Astrocyte of the cerebellum (primary cell): ENCODE measurements at regions not wholly inside any gene's neighbourhood (a gene's known extent, or its start where the extent isn't known, plus 50 kb on each side); places are given as distances from the start of the nearest gene placed in this dataset.
"Not testable (repeated sequence)": the region's sequence is repeated elsewhere in the genome, so short reads cannot be mapped to it uniquely, and the experiment has no call there.

Experiments used
- DNase-seq: peaks from one replicate; pipeline ENCODE4 v3.0.0-alpha.2; 2011; ENCODE audit warnings: low read depth
- H3K4me3 ChIP-seq: 2 replicates; pipeline ENCODE4 v1.5.1; 2011; ENCODE audit warnings: mild to moderate bottlenecking, low read depth, low read length, moderate library complexity
- in situ Hi-C: cut with HindIII; loops from 2 replicates; pipeline ENCODE4 v1.10.0; 2017; ENCODE audit warnings: low sequenced_read_pairs
- TF ChIP-seq, protein P1 (sequence below): IDR thresholded peaks from 2 replicates; pipeline ENCODE4 v1.5.1; 2012; ENCODE audit warnings: low read length, low read depth, moderate library complexity, mild to moderate bottlenecking; ENCODE audit errors: missing control alignments

DNA sequence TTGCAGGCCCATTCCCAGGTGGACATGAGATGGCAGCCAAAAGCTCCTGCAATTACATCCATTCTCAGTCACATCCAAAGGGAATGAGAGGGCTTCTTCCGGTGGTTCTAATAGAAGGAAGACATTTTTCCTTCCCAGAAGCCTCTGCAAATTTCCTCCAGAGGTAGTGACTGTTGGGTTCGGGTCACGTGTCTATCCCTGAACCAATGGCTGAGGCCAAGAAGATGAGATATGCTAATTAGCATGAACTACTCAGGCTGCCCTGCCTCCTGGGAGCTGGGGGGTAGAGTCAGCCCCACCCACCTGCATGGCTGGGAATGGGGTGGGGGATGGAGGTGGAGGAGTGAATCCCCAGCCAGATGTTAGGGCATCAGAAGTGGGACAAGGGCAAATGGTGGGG is 61.3 kb upstream of the IYD start:
- in situ Hi-C loops, result no loop called here
- TF ChIP-seq, protein P1, sequence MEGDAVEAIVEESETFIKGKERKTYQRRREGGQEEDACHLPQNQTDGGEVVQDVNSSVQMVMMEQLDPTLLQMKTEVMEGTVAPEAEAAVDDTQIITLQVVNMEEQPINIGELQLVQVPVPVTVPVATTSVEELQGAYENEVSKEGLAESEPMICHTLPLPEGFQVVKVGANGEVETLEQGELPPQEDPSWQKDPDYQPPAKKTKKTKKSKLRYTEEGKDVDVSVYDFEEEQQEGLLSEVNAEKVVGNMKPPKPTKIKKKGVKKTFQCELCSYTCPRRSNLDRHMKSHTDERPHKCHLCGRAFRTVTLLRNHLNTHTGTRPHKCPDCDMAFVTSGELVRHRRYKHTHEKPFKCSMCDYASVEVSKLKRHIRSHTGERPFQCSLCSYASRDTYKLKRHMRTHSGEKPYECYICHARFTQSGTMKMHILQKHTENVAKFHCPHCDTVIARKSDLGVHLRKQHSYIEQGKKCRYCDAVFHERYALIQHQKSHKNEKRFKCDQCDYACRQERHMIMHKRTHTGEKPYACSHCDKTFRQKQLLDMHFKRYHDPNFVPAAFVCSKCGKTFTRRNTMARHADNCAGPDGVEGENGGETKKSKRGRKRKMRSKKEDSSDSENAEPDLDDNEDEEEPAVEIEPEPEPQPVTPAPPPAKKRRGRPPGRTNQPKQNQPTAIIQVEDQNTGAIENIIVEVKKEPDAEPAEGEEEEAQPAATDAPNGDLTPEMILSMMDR, result no peak
- DNase-seq, result no peak
- no peak overlapping the region for H3K4me3 ChIP-seq

DNA sequence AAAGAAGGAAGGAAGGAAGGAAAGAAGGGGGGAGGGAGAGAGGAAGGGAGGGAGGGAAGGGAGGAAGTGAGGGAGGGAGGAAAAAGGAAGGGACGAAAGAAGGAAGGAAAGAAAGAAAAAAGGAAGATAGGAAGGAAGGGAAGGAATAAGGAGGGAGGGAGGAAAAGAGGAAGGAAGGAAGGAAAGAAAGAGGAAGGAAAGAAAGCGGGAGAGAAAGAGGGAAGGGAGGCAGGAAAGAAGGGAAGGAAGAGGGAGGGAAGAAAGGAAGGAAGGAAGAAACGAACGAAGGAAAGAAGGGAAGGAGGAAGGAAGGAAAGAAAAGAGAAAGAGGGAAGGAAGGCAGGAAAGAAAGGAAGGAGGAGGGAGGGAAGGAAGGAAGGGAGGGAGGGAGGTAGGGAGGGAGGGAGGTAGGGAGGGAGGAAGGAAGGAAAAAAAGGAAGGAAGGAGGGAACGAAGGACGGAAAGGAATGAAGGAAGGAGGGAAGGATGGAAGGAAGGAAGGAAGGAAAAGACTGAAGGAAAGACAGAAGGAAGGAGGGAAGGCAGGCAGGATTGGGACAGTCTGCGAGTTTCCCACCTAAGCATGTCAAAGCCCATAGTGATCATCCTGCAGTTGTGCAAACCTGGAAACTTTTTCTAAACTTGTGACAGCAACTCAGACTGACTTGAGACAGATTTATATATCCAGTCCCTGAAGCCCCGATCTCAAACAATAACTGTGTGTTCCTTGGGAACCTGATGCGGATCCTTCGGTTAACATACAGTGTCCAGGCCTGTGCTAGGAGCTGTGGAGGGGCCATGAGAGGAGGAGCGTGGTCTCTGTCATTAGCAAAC is 59.8 kb upstream of the IYD start:
- DNase-seq, result no peak
- TF ChIP-seq, protein P1, result no peak
- no peak overlapping the region for H3K4me3 ChIP-seq
- in situ Hi-C loops, result no loop called here

DNA sequence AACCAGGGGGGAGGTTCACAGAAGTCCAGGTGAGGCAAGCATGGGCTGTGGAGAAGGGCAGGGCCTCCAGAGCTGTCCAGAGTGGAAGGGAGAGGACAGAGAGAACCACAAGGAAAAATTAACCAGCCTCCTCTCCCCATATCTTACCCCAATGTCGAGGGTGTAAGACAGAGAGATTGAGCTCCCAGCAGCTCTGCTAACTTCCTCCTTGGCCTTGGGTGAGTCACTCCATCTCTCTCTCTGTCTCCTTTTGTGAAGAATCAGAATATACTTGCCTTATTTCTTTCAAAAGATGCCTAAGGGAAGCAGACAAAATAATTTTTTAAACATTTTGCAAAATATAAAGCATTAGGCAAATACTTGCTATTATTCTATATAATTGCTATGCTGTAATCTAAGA is 58.3 kb upstream of the IYD start:
- TF ChIP-seq, protein P1, result no peak
- no peak overlapping the region for H3K4me3 ChIP-seq
- in situ Hi-C loops, result no loop called here
- DNase-seq, result no peak

DNA sequence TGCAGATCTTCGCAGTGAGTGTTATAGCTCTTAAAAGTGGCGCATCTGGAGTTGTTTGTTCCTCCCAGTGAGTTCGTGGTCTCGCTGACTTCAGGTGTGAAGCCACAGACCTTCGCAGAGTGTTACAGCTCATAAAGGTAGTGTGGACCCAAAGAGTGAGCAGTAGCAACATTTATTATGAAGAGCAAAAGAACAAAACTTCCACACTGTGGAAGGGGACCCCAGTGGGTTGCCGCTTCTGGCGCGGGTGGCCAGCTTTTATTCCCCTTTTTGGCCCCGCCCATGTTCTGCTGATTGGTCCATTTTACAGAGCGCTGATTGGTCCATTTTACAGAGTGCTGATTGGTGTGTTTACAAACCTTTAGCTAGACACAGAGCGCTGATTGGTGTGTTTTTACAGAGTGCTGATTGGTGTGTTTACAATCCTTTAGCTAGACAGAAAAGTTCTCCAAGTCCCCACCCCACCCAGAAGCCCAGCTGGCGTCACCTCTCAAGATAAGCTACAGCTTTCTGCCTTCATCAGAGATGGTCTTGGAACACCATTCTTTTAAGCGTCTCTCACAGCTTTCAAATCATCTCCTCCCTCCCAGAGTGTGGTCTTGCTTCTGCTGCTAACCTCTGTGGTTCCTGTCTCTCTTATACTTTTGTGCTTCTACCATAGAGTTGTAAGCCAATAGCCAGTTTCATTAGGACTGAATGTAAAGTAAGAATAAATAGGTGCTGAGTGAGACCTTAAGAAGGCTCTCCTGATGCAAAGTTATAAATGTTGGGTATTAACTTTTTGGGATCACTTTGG is 57.5 kb upstream of the IYD start:
- not testable (repeated sequence) for H3K4me3 ChIP-seq

DNA sequence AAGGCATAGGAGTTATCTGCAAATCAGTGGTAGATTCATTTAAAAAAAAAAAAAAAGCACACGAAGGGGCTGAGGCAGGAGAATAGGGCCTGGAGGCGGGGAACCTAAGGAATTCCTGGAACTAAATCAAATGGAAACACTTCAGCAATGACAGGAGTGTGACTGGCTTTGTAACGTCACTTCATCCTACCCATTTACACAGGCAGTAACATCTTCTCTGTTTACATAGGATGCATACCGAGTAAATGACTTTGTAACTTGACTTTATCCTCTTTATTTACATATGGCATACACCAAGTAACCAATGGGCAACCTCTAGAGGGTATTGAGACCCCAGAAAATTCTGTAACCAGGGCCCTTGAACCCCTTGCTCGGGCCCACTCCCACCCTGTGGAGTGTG is 56.4 kb upstream of the IYD start:
- in situ Hi-C loops, result no loop called here
- TF ChIP-seq, protein P1, result no peak
- DNase-seq, result no peak
- no peak overlapping the region for H3K4me3 ChIP-seq

More for the DNA sequence above, 57.5 kb upstream of the IYD start:
- DNase-seq, in situ Hi-C loops: not testable (repeated sequence)

DNA sequence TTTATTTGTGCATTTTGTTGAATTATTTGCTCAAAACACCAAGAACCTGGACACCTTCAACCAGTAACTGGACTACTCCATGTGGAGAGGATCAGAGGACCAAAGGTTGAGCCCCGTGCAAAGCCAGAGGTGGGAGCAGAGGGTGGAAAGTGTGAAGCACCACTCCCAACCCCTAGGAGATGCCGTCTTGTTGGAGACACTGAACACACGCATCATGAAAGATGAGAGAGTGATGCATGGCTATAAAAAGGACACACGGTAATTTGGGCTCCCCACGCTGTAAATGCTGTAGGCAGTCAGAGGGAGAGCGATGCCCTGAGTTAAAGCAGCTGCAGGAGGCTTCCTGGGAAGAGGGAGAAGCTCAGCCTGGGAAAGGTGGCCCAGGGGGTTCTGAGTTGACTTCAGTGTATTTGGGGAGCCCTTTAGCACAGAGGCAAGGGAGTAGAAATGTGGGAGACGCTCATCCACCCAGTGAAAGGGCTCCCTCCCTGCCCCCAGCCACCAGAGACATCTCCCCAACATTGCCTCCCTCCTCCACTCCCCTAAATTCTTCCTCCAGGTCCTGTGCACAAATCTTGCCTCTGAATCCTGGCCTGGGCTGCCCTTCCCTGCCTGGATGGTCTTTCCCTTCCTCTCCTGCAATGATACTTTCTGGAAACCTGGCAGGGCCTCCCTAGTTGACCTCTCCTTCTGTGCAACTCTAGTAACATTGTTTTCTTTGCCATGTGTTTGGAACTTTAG is 55.8 kb upstream of the IYD start:
- TF ChIP-seq, protein P1, result no peak
- in situ Hi-C loops, result no loop called here
- H3K4me3 ChIP-seq, result no peak overlapping the region
- DNase-seq, result no peak
